ENCODE measurements at regions not wholly inside any gene's neighbourhood (a gene's known extent, or its start where the extent isn't known, plus 50 kb on each side); places are given as distances from the start of the nearest gene placed in this dataset.

GRCh38 chrX:129111081-129111798, 412.1 kb downstream of the SMARCA1 start:
- no CpG with 5 or more reads among the region's 15 CpGs for WGBS (ENCODE audit: extremely low coverage, insufficient read length, low lambda C conversion rate)
- DNase-seq = no peak
- H3K9me3 ChIP-seq (ENCODE audit: control insufficient read depth, low read depth, low read length) = no peaks in the 10 kb centered on the region
- Mint-ChIP-seq H3K9me3 (no peaks in the 10 kb centered on the region), H3K27ac (peak overlapping the region in 1 of 3 experiments; percentile 14; a peak in 1 of 7 replicates), H3K4me3 (no peak overlapping the region), H3K27me3 (ENCODE audit: low read depth) (no peaks in the 10 kb centered on the region), H3K4me1 (peaks cover 25 to 28% of the 10 kb centered on the region in 2 experiments), H3K36me3 (ENCODE audit: insufficient read depth in 1 of 3, low read depth in 3 of 3) (peaks cover 0 to 5% (median 0%) of the 10 kb centered on the region in 3 experiments; a peak in 2 of 7 replicates)
- no peaks in the 10 kb centered on the region for H4K20me1 ChIP-seq (ENCODE audit: control insufficient read depth, insufficient read depth, insufficient read length)
- no peak for TF ChIP-seq CTCF (conservative IDR thresholded peaks at IDR 0.05)
- no peak overlapping the region for H2BK20ac ChIP-seq (ENCODE audit: low read depth, low read length, poor library complexity, severe bottlenecking)
- H2AK5ac ChIP-seq (ENCODE audit: insufficient read length, low read length) = no peak overlapping the region
- no peak overlapping the region for H4K91ac ChIP-seq (ENCODE audit: insufficient read length, low read depth, low read length)
- H3K4ac ChIP-seq (ENCODE audit: low read depth, low read length) = no peak overlapping the region
- H2AFZ ChIP-seq (ENCODE audit: low read length) = no peak overlapping the region
- no peak overlapping the region for H3K56ac ChIP-seq (ENCODE audit: insufficient read length, low read depth, low read length)
- H3K18ac ChIP-seq (ENCODE audit: insufficient read length, low read depth, low read length) = no peak overlapping the region
- H3K4me2 ChIP-seq (ENCODE audit: insufficient read depth, insufficient read length, low read length) = no peak overlapping the region
- H4K8ac ChIP-seq (replicated peaks; ENCODE audit: insufficient read length, low read depth, low read length) = no peak overlapping the region
- no peaks in the 10 kb centered on the region for H3K79me2 ChIP-seq (ENCODE audit: insufficient read depth, low read length)
- no peaks in the 10 kb centered on the region for H3K27me3 ChIP-seq (ENCODE audit: insufficient read depth, low read length)
- H2BK5ac ChIP-seq (ENCODE audit: insufficient read length, low read length) = no peak overlapping the region
- no peaks in the 10 kb centered on the region for H3K23me2 ChIP-seq (ENCODE audit: insufficient read length, low read depth, low read length, poor library complexity, severe bottlenecking)
- H3K14ac ChIP-seq (ENCODE audit: insufficient read depth, low read length) = no peak overlapping the region
- peaks cover 6% of the 10 kb centered on the region; the same call in 1 of the 2 replicates for H3K4me1 ChIP-seq (ENCODE audit: insufficient read depth, low read length)
- no peak overlapping the region for H3T11ph ChIP-seq (ENCODE audit: low read length)
- no peak overlapping the region for H3K9ac ChIP-seq (ENCODE audit: extremely low read depth, insufficient read length, low read length)
- no peak overlapping the region for H2BK120ac ChIP-seq (ENCODE audit: low read depth, low read length, poor library complexity, severe bottlenecking)
- no peak overlapping the region for H3K23ac ChIP-seq (ENCODE audit: insufficient read length, low read depth, low read length)
- no peak overlapping the region for H2BK15ac ChIP-seq (ENCODE audit: low read depth, low read length)
- H2BK12ac ChIP-seq (ENCODE audit: insufficient read length, low read depth, low read length) = no peak overlapping the region
- H4K5ac ChIP-seq (ENCODE audit: insufficient read length, low read depth, low read length) = no peak overlapping the region
- no peaks in the 10 kb centered on the region for H3K79me1 ChIP-seq (ENCODE audit: insufficient read depth, low read depth, low read length, poor library complexity, severe bottlenecking)
- no peak overlapping the region for H3K27ac ChIP-seq (ENCODE audit: insufficient read length, low read depth, low read length)

Data from H9 (cell line).